ENCODE measurements at regions not wholly inside any gene's neighbourhood (a gene's known extent, or its start where the extent isn't known, plus 50 kb on each side); places are given as distances from the start of the nearest gene placed in this dataset.

DNA sequence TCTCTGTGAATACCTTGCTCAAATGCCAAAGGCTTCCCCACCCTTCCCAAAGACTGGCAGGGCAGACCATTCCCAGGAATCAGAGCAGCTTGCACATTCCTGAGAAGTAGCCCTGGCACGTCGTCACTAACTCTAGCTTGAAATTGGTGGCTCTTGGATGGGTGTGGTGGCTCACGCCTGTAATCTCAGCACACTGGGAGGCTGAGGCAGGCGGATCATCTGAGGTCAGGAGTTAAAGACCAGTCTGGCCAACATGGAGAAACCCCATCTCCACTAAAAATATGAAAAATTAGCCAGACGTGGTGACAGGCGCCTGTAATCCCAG is 108.2 kb upstream of the MPP7 start:
- TF ChIP-seq ZNF274 (IDR thresholded peaks at IDR 0.05; ENCODE audit: low read depth, low read length) (no peak), YY1 (IDR thresholded peaks at IDR 0.05; ENCODE audit: insufficient read depth, insufficient read length) (no peak), SUZ12 (IDR thresholded peaks at IDR 0.05; ENCODE audit: extremely low read depth, insufficient read depth, insufficient read length) (no peak)
